HG03469 (cell line): ENCODE measurements at regions not wholly inside any gene's neighbourhood (a gene's known extent, or its start where the extent isn't known, plus 50 kb on each side); places are given as distances from the start of the nearest gene placed in this dataset.
"Not testable (repeated sequence)": the region's sequence is repeated elsewhere in the genome, so short reads cannot be mapped to it uniquely, and the experiment has no call there.

Source experiments
- ATAC-seq: cut with Tn5 transposase; IDR thresholded peaks from one replicate; pipeline ENCODE4 v1.9.1; 2021; ENCODE audit warnings: mild to moderate bottlenecking, moderate library complexity, moderate number of reproducible peaks; ENCODE audit not compliant: unreplicated experiment

DNA sequence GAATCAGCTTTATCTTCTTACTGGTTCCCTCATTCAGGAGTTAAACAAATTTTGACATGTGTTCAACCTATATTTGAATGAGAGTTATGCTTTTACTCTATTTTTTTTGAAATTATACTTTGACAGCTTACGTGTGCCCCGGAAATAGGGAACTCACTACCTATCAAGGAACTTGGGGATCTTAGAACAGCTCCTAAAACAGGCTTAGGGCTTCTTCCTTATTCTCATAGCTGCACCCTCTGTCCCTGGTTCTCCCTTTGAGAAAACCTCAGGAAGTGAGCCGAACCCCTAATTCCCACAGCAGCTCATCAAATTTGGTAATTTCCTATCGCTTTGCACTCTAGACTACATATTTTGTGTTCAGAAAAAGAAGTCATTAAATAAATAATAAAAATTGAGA lies 81.2 kb upstream of the RUNX3 start:
- ATAC-seq, result no peak

- no peak for ATAC-seq
Measured at GRCh38 chr1:25009671-25010262, 79.7 kb upstream of the RUNX3 start.

DNA sequence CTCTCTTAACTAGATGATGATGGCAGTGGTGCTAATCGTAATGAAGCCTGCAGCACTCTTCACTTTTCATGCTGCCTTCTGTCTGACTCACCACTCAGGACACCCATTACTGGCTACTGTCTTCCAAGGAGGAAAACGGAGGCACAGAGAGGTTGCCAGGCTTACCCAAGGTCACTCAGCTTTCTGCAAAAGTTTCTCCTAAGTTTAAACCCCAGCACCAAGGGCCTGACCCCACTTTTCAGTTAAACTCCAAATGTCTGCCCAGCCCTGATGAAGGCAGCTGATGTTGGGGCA lies 78.1 kb upstream of the RUNX3 start:
- no peak for ATAC-seq

- ATAC-seq, result not testable (repeated sequence)
Measured at GRCh38 chr1:25007390-25008191, 77.5 kb upstream of the RUNX3 start.

DNA sequence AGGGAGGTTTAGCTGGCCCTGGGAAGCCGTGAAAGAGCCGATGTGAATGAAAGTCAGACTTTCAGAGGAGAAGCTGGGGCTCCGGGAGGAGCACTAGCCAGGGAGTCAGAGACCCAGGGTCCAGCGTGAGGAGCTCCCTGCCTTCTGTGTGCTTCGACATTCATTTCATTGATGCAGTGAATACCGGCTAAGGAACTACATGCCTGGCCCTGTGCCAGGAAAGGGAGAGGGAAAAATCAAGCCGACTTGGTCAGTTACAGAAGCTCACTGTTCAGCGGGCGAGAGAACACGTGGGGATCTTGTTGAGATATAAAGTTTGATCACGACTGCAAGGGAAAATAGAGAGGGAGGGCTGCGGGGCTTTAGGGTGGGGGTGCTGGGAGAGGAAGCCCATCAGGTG lies 76.7 kb upstream of the RUNX3 start:
- no peak for ATAC-seq

DNA sequence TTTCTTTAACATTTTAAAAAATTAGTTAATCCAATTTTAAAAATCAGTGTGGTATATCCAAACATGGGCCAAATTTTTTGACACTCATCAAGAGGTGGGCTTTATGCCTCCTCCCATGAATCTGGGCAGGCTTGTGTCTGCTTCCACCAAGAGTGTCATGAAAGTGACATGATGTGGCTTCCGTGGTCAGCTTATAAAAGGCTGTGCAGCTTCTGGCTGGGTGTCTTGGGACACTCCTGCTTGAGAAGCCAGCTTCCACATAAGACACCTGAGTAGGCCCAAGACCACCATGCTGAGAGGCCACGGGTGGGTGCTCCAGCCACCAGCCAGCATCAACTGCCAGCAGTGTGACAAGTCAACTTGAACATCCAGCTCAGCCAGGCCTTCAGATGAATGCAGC lies 74.3 kb upstream of the RUNX3 start:
- ATAC-seq, result no peak

- no peak for ATAC-seq
Measured at GRCh38 chr1:25003457-25004190, 73.5 kb upstream of the RUNX3 start.

GRCh38 chr1:25003000-25003399 lies 72.9 kb upstream of the RUNX3 start:
- no peak for ATAC-seq

GRCh38 chr1:25001125-25001915 lies 71.2 kb upstream of the RUNX3 start:
- no peak for ATAC-seq

- no peak for ATAC-seq
Measured at GRCh38 chr1:24999906-25000305, 69.8 kb upstream of the RUNX3 start.

DNA sequence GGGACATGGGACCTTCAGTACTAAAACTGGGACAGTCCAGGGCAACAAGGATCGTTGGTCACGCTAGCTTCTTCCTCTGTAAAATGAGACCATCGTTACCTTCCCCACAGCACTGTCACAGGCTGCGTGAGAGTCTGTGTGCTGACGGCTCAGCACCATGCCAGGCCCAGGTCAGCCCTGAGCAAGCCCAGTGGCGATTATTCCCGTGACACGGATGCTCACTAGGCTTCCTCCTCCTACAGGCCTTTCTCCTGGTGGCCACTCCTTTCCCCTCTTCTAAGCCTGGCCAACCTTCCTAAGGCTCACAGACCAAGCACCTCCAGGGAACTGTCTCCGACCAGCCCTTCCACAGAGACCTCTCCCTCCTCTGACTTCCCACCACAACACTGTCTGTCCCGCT lies 69.3 kb upstream of the RUNX3 start:
- no peak for ATAC-seq

GRCh38 chr1:24998563-24999245 lies 68.6 kb upstream of the RUNX3 start:
- ATAC-seq, result no peak

DNA sequence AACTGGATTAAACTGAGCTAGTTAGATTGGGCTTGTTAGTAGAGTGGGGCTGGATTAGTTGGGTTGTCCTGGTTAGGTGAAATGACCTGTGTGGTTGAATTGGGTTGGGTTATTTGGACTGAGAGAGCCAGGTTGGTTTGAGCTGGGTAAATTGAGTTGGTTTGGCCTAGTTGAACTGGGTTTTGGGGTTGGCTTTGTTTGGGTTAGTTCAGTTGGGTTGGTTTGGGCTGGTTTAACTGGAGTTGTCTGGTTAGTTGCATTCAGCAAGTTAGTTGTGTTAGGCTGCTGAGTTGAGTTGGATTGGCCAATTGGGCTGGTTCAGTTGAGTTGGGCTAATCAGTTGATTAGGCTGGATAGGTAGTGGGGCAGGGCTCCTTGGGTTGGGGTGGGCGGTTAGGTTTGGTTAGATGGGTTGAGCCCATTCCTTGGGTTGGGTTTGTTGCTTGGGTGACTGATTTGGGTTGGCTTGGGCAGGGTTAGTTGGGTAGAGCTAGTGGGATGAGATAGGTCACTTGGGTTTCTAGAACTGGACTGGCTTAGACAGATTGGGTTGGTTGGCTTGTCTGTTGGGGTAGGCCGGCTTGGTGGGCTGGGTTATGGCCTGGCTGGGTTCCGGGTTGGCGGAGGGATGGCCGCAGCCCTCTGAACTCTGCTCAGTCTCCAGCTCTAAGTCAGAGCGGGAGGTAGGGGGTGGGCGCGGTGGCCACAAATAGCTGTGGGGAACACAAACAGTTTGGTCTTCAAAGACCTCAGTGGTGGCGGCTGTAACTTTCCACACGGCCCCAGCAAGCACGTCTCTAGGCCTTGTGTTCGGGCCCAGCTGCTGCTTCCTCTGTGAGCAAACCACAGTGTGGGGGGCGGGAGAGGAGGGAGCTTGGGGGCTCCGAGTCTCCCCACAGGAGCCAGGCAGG lies 67.2 kb upstream of the RUNX3 start:
- ATAC-seq, result no peak

DNA sequence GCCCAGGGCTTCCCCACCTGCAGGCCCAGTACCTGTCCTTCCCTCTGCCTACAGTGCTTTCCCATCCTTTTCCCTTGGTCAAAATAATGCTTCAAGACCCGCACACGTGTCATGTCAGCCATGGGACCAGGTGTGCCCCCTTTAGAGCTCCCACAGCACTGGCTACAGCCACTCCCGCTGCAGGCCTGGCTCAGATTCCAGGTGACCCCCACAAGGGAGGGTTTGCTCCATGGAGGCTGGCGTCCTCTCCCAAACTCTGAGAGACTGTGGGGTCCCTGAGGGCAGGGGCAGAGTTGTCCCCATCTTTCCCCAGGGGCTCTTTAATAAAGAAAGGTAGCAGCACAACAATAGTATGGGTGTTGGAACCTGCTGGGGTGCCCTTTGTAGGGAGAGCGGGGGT lies 66.4 kb upstream of the RUNX3 start:
- ATAC-seq, result no peak

DNA sequence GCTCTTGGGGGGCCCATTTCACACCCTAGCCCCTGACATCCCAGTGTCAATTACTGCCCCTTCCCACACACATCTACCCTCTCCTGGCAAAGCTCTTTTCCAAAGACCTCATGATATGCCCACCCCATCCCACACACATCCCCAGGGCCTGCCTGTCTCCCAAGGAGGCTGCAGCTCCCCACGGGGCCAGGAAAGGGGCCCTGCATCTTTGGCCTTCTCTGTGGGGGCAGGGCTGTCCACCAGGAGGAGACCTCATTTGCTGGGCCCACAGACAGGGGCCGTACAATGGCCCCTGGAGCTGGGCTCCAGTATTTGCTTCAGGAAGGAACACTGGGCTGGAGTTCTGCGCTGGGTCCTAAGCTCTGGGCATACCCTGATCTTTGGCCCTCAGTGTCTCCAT lies 65.6 kb upstream of the RUNX3 start:
- ATAC-seq, result no peak

GRCh38 chr1:24995140-24995539 lies 65.1 kb upstream of the RUNX3 start:
- no peak for ATAC-seq

DNA sequence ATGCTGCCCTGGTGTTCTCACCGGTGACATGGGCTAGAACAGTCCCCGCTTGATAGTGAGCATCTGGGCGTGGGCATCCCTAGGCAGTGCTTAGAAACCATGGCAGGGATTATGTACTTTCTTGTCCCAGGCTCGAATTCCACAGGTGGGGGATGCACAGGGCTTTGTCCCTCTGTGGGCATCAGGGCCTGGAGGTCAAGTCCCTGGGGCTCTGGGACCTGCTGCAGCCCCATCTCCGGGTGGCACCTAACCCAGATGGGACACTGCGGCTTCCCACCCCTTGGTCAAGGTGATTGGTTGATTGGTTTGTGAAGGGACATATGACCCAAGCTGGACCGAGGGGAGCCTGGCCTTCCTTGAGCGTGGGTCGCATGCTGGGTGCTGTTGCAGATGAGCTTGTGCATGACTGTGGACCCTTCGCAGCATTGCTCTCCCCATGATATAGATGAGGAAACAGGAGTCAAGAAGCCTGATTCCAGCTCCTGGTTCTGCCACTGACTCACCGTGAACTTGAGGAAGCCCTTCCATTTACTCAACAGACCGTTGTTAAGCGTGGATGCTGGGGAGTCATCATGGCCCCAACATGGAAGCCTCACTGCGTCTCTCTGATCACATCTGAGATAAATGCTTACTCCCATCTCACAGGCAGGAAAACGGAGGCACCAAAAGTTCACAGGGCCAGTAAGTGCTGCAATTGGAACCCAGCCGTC lies 64.0 kb upstream of the RUNX3 start:
- ATAC-seq, result no peak

GRCh38 chr1:24992761-24993211 lies 62.7 kb upstream of the RUNX3 start:
- no peak for ATAC-seq

DNA sequence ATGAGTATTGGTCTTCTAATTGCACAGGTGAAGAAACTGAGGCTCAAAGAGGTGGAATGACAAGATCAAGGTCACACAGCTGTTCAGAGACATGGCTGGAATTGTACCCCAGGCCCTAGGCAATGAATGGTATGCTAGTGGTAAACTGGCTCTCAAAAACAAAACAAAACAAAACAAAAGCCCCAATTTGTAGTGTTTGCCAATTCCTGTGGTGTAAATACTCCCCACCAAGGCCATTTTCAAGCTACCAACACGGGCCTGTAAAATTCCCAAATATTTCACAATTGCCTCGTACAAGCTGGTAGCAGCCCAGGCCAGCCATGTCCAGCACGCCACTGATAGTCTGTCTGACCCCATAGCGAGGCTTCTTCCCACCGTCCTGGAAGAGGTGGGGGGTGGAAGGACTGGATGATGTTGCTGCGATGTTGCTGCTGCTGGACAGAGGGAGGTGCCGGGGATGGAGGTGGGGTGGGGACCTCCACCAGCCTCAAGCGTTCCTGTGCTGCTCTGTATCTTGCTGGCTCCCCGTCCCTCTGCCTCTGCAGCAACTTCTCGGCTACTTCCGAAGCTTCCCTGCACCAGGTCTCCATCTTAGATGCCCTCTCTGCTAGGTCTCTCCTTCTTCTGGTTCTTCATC lies 62.2 kb upstream of the RUNX3 start:
- no peak for ATAC-seq
